Lower leg skin (tissue), 3 donors: ENCODE measurements at regions not wholly inside any gene's neighbourhood (a gene's known extent, or its start where the extent isn't known, plus 50 kb on each side); places are given as distances from the start of the nearest gene placed in this dataset.

Source experiments
- CTCF ChIP-seq, 3 donors: fragments of 450-650 bp; IDR thresholded peaks; one replicate each; pipeline ENCODE4 v1.5.1; 2016; ENCODE audit warnings: antibody characterized with exemption in 3 of 3, mild to moderate bottlenecking in 3 of 3, moderate library complexity in 2 of 3
- POLR2A ChIP-seq, 2 donors: fragments of 450-650 bp; IDR thresholded peaks; one replicate each; pipeline ENCODE4 v1.6.1; 2016 to 2017; ENCODE audit warnings: antibody characterized with exemption in 2 of 2, mild to moderate bottlenecking in 1 of 2, moderate library complexity in 1 of 2

GRCh38 chr17:77786090-77786489 is 172.4 kb upstream of the TNRC6C start:
- no peak for TF ChIP-seq CTCF (IDR thresholded peaks at IDR 0.05)
- no peak for TF ChIP-seq POLR2A (IDR thresholded peaks at IDR 0.05)
